Transverse colon (tissue), 4 donors: ENCODE measurements at regions not wholly inside any gene's neighbourhood (a gene's known extent, or its start where the extent isn't known, plus 50 kb on each side); places are given as distances from the start of the nearest gene placed in this dataset.

Source experiments
- DNase-seq: peaks from one replicate; pipeline ENCODE4 v3.0.0-alpha.2; 2019
- H3K27ac ChIP-seq, 4 donors: fragments of 200-600 bp; sonication (generic); 2 replicates each; pipeline ENCODE4 v1.5.1; 2016 to 2018; ENCODE audit warnings: inconsistent platforms in 4 of 4
- H3K27me3 ChIP-seq: fragments of 200-600 bp; sonication (generic); 2 replicates; pipeline ENCODE4 v1.5.1; 2017; ENCODE audit warnings: inconsistent platforms
- H3K36me3 ChIP-seq, 4 donors: fragments of 200-600 bp; sonication (generic); 2 replicates each; pipeline ENCODE4 v1.5.1; 2017 to 2019; ENCODE audit warnings: inconsistent platforms in 4 of 4
- H3K4me1 ChIP-seq, 4 donors: fragments of 200-600 bp; sonication (generic); 2 replicates each; pipeline ENCODE4 v1.5.1; 2017 to 2020; ENCODE audit warnings: inconsistent platforms in 4 of 4
- H3K4me3 ChIP-seq, 4 donors: fragments of 200-600 bp; sonication (generic); 1 replicate in 1 of 4; 2 replicates in 3 of 4; pipeline versions ENCODE4 v1.5.1 to v1.6.1; 2017 to 2019; ENCODE audit warnings: inconsistent platforms in 4 of 4
- H3K9me3 ChIP-seq, 2 donors: fragments of 200-600 bp; sonication (generic); 2 replicates each; pipeline ENCODE4 v1.5.1; 2017 to 2019; ENCODE audit warnings: inconsistent platforms in 2 of 2
- CTCF ChIP-seq, 5 experiments: fragments of 200-600 bp in 3 of 5; fragments of 450-650 bp in 2 of 5; sonication (generic) in 3 of 5; IDR thresholded peaks; 1 replicate in 2 of 5; 2 replicates in 3 of 5; pipeline ENCODE4 v1.5.1; 2016 to 2017; ENCODE audit warnings: antibody characterized with exemption in 5 of 5, inconsistent platforms in 3 of 5, mild to moderate bottlenecking in 2 of 5, moderate library complexity in 1 of 5
- EP300 ChIP-seq: sonication (generic); formaldehyde crosslinking; IDR thresholded peaks from one replicate; pipeline ENCODE4 v1.6.1; 2017; ENCODE audit warnings: antibody characterized with exemption, low read depth
- POLR2A ChIP-seq: fragments of 450-650 bp; IDR thresholded peaks from one replicate; pipeline ENCODE4 v1.6.1; 2016; ENCODE audit warnings: antibody characterized with exemption, mild to moderate bottlenecking, moderate library complexity
- POLR2AphosphoS5 ChIP-seq, 3 donors: sonication (generic); formaldehyde crosslinking; IDR thresholded peaks; one replicate each; pipeline ENCODE4 v1.6.1; 2016; ENCODE audit warnings: antibody characterized with exemption in 3 of 3
- WGBS, 2 donors: methylation state at CpG; one replicate each; pipeline ENCODE4 v1.1.5; 2018; ENCODE audit warnings: low coverage in 1 of 2; 5-methylcytosine and 5-hydroxymethylcytosine counted together
- in situ Hi-C, 4 donors: fragments of 200-750 bp; cut with MboI; loops; one replicate each; pipeline versions ENCODE4 v1.15.0 to v1.15.1; 2017; ENCODE audit warnings: low sequenced_read_pairs in 3 of 4, low pct_ligation_motif_present in 1 of 4, low pct_unique_long_range_greater_than_20kb in 1 of 4
- intact Hi-C: fragments of 100-400 bp; cut with DNase I; formaldehyde crosslinking; loops from one replicate; pipeline ENCODE4 v1.15.1; 2023; ENCODE audit warnings: low total_unique reads

- Histone ChIP-seq H3K36me3 (no peaks in the 10 kb centered on the region), H3K27ac (no peak overlapping the region), H3K9me3 (no peaks in the 10 kb centered on the region), H3K27me3 (no peaks in the 10 kb centered on the region), H3K4me1 (peaks cover 0 to 4% (median 0%) of the 10 kb centered on the region in 4 donors), H3K4me3 (no peak overlapping the region)
- no peak for DNase-seq
- TF ChIP-seq EP300 = no peak
- TF ChIP-seq CTCF (IDR thresholded peaks at IDR 0.05) = no peak
- TF ChIP-seq POLR2AphosphoS5 (IDR thresholded peaks at IDR 0.05) = no peak
- TF ChIP-seq POLR2A = no peak
- WGBS, 2 donors = 83 to 92% methylated on average over 1 to 19 of the region's 19 CpGs
- in situ Hi-C loops (no loop called here), intact Hi-C loops (no loop called here)
Measured at GRCh38 chr10:128932071-128932820, 534.8 kb upstream of the MGMT start.

- Histone ChIP-seq H3K27ac (no peak overlapping the region), H3K4me1 (no peaks in the 10 kb centered on the region), H3K4me3 (no peak overlapping the region), H3K36me3 (no peaks in the 10 kb centered on the region), H3K9me3 (no peaks in the 10 kb centered on the region), H3K27me3 (no peaks in the 10 kb centered on the region)
- no peak for DNase-seq
- WGBS, 2 donors = 72 to 78% methylated on average over 6 of the region's 6 CpGs
- TF ChIP-seq POLR2A = no peak
- TF ChIP-seq POLR2AphosphoS5 (IDR thresholded peaks at IDR 0.05) = no peak
- TF ChIP-seq EP300 = no peak
- no peak for TF ChIP-seq CTCF (IDR thresholded peaks at IDR 0.05)
- in situ Hi-C loops = no loop called here
- intact Hi-C loops = no loop called here
Measured at GRCh38 chr10:128934492-128934891, 532.5 kb upstream of the MGMT start.

GRCh38 chr10:128936392-128936791, 530.6 kb upstream of the MGMT start:
- DNase-seq = no peak
- Histone ChIP-seq H3K27ac (no peak overlapping the region), H3K9me3 (no peaks in the 10 kb centered on the region), H3K27me3 (no peaks in the 10 kb centered on the region), H3K4me1 (no peaks in the 10 kb centered on the region), H3K36me3 (no peaks in the 10 kb centered on the region), H3K4me3 (no peak overlapping the region)
- in situ Hi-C loops = no loop called here
- intact Hi-C loops = no loop called here
- WGBS, 2 donors = 86 to 93% methylated on average over 8 to 9 of the region's 9 CpGs
- TF ChIP-seq POLR2A = no peak
- TF ChIP-seq CTCF (IDR thresholded peaks at IDR 0.05) = no peak
- no peak for TF ChIP-seq POLR2AphosphoS5 (IDR thresholded peaks at IDR 0.05)
- no peak for TF ChIP-seq EP300

- intact Hi-C loops (no loop called here), in situ Hi-C loops (no loop called here)
- DNase-seq = no peak
Measured at GRCh38 chr10:128938558-128938957, 528.5 kb upstream of the MGMT start.

More at GRCh38 chr10:128938558-128938957, 528.5 kb upstream of the MGMT start:
- H3K27me3 ChIP-seq = no peaks in the 10 kb centered on the region
- H3K4me1 ChIP-seq = no peaks in the 10 kb centered on the region
- no peak for TF ChIP-seq CTCF (IDR thresholded peaks at IDR 0.05)
- TF ChIP-seq EP300 = no peak
- TF ChIP-seq POLR2A = no peak
- no peak for TF ChIP-seq POLR2AphosphoS5 (IDR thresholded peaks at IDR 0.05)
- no peaks in the 10 kb centered on the region for H3K9me3 ChIP-seq
- no peaks in the 10 kb centered on the region for H3K36me3 ChIP-seq
- WGBS, 2 donors = 50 to 54% methylated on average over 3 of the region's 3 CpGs
- H3K4me3 ChIP-seq = no peak overlapping the region
- no peak overlapping the region for H3K27ac ChIP-seq
